ENCODE measurements at regions not wholly inside any gene's neighbourhood (a gene's known extent, or its start where the extent isn't known, plus 50 kb on each side); places are given as distances from the start of the nearest gene placed in this dataset.

GRCh38 chr12:14153803-14154202, 172.4 kb upstream of the GRIN2B start:
- no peak for FAIRE-seq

- FAIRE-seq, result no peak
Observed at GRCh38 chr12:14156606-14157005, 175.2 kb upstream of the GRIN2B start.

GRCh38 chr12:14157088-14157747, 175.8 kb upstream of the GRIN2B start:
- no peak for FAIRE-seq

- FAIRE-seq, result no peak
Observed at GRCh38 chr12:14164266-14164665, 182.9 kb upstream of the GRIN2B start.

GRCh38 chr12:14167005-14167628, 185.7 kb upstream of the GRIN2B start:
- peak; percentile 89 for FAIRE-seq

GRCh38 chr12:14169281-14169680, 187.9 kb upstream of the GRIN2B start:
- FAIRE-seq, result no peak

- FAIRE-seq, result no peak
Observed at GRCh38 chr12:14171106-14171505, 189.7 kb upstream of the GRIN2B start.

GRCh38 chr12:14175206-14175605, 190.3 kb upstream of the ATF7IP start:
- no peak for FAIRE-seq

GRCh38 chr12:14185427-14186192, 179.9 kb upstream of the ATF7IP start:
- peak; percentile 78 for FAIRE-seq

- no peak for FAIRE-seq
Observed at GRCh38 chr12:14186193-14186502, 179.3 kb upstream of the ATF7IP start.

GRCh38 chr12:14187002-14187401, 178.5 kb upstream of the ATF7IP start:
- no peak for FAIRE-seq

GRCh38 chr12:14187966-14188365, 177.5 kb upstream of the ATF7IP start:
- FAIRE-seq, result no peak

GRCh38 chr12:14188744-14189143, 176.7 kb upstream of the ATF7IP start:
- no peak for FAIRE-seq

GRCh38 chr12:14190694-14191093, 174.8 kb upstream of the ATF7IP start:
- FAIRE-seq, result no peak

GRCh38 chr12:14191612-14192011, 173.9 kb upstream of the ATF7IP start:
- FAIRE-seq, result no peak

- no peak for FAIRE-seq
Observed at GRCh38 chr12:14193639-14194038, 171.8 kb upstream of the ATF7IP start.

GRCh38 chr12:14194572-14194971, 170.9 kb upstream of the ATF7IP start:
- FAIRE-seq, result no peak

GRCh38 chr12:14199455-14200198, 165.9 kb upstream of the ATF7IP start:
- no peak for FAIRE-seq

GRCh38 chr12:14200598-14200997, 164.9 kb upstream of the ATF7IP start:
- FAIRE-seq, result peak; percentile 91

GRCh38 chr12:14201291-14201690, 164.2 kb upstream of the ATF7IP start:
- FAIRE-seq, result no peak

- FAIRE-seq, result no peak
Observed at GRCh38 chr12:14207905-14208551, 157.5 kb upstream of the ATF7IP start.

GRCh38 chr12:14211947-14212387, 153.5 kb upstream of the ATF7IP start:
- FAIRE-seq, result no peak

GRCh38 chr12:14213542-14213941, 151.9 kb upstream of the ATF7IP start:
- FAIRE-seq, result no peak
